DND-41 (cell line): ENCODE measurements at regions not wholly inside any gene's neighbourhood (a gene's known extent, or its start where the extent isn't known, plus 50 kb on each side); places are given as distances from the start of the nearest gene placed in this dataset.

ENCODE experiments used
- ATAC-seq: fragments of 200-7000 bp; cut with Tn5 transposase; 3 replicates; pipeline ENCODE4 v1.9.1; 2021; ENCODE audit warnings: low read depth; ENCODE audit not compliant: insufficient read depth
- DNase-seq: peaks from one replicate; pipeline ENCODE4 v3.0.0-alpha.2; 2020
- H2AFZ ChIP-seq: 2 replicates; pipeline ENCODE4 v1.6.0; 2012; ENCODE audit warnings: low read depth, low read length
- H3K27ac ChIP-seq: 2 replicates; pipeline ENCODE4 v1.5.1; 2012; ENCODE audit warnings: low read length, inconsistent platforms
- H3K27me3 ChIP-seq: fragments of 200-600 bp; sonication (generic); 2 replicates; pipeline ENCODE4 v1.6.0; 2012; ENCODE audit warnings: low read length, mild to moderate bottlenecking, inconsistent platforms; ENCODE audit not compliant: insufficient read depth, poor library complexity
- H3K36me3 ChIP-seq: 2 replicates; pipeline ENCODE4 v1.5.1; 2012; ENCODE audit warnings: low read length, inconsistent platforms; ENCODE audit not compliant: insufficient read depth
- H3K4me1 ChIP-seq: 2 replicates; pipeline ENCODE4 v1.5.1; 2012; ENCODE audit warnings: mild to moderate bottlenecking, low read length; ENCODE audit not compliant: insufficient read depth
- H3K4me2 ChIP-seq: 2 replicates; pipeline ENCODE4 v1.6.0; 2012; ENCODE audit warnings: mild to moderate bottlenecking, moderate library complexity, low read length, inconsistent platforms; ENCODE audit not compliant: insufficient read depth
- H3K4me3 ChIP-seq, 2 experiments: fragments of 200-600 bp in 1 of 2; shearing (Covaris generic) in 1 of 2; 2 replicates each; pipeline ENCODE4 v1.5.1; 2012 to 2016; ENCODE audit warnings: inconsistent platforms in 2 of 2, low read length in 2 of 2, mild to moderate bottlenecking in 2 of 2, low read depth in 1 of 2, moderate library complexity in 1 of 2
- H3K79me2 ChIP-seq: 2 replicates; pipeline ENCODE4 v1.6.0; 2012; ENCODE audit warnings: low read length, inconsistent platforms; ENCODE audit not compliant: insufficient read depth
- H3K9ac ChIP-seq: 2 replicates; pipeline ENCODE4 v1.6.0; 2012; ENCODE audit warnings: low read depth, mild to moderate bottlenecking, inconsistent platforms, low read length, moderate library complexity
- H3K9me3 ChIP-seq: 2 replicates; pipeline ENCODE4 v1.5.1; 2012; ENCODE audit warnings: low read length, moderate library complexity, mild to moderate bottlenecking, inconsistent platforms; ENCODE audit not compliant: insufficient read depth, severe bottlenecking
- H4K20me1 ChIP-seq: 2 replicates; pipeline ENCODE4 v1.6.0; 2012; ENCODE audit warnings: low read length; ENCODE audit not compliant: insufficient read depth
- EZH2 ChIP-seq: IDR thresholded peaks from 3 replicates; pipeline ENCODE4 v1.6.1; 2012; ENCODE audit warnings: borderline replicate concordance, low read depth, mild to moderate bottlenecking, moderate library complexity, low read length, inconsistent platforms; ENCODE audit not compliant: severe bottlenecking
- TF ChIP-seq, protein P1 (sequence below): IDR thresholded peaks from 2 replicates; pipeline ENCODE4 v1.5.1; 2012; ENCODE audit warnings: borderline replicate concordance, low read length, moderate library complexity, mild to moderate bottlenecking; ENCODE audit not compliant: poor library complexity, severe bottlenecking; ENCODE audit errors: extremely low read depth

DNA sequence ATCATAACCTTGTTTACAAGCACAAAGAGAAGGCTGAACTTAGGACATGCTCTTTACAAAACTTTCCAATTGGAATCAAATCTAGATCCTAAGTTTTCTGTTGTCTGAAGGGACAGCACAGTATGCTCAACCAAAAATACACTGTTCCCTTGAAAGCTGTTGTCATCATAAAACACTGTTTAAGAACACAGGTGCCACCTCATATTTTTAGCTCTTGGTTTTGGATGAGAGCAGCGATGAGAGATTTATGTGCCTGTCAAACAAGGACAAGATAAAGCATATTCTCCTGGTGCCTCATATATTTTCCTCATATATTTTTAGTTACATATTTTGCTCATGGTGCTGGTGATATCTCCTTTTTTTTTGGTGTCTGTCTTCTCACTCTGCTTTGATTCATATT is 788.4 kb downstream of the AACS start:
- no peak for ATAC-seq
- H3K4me1 ChIP-seq, result no peaks in the 10 kb centered on the region
- H4K20me1 ChIP-seq, result no peaks in the 10 kb centered on the region
- no peaks in the 10 kb centered on the region for H3K36me3 ChIP-seq
- no peak overlapping the region for H3K27ac ChIP-seq
- no peaks in the 10 kb centered on the region for H3K9me3 ChIP-seq
- no peak overlapping the region for H3K4me3 ChIP-seq
- no peak for TF ChIP-seq EZH2
- TF ChIP-seq, protein P1, sequence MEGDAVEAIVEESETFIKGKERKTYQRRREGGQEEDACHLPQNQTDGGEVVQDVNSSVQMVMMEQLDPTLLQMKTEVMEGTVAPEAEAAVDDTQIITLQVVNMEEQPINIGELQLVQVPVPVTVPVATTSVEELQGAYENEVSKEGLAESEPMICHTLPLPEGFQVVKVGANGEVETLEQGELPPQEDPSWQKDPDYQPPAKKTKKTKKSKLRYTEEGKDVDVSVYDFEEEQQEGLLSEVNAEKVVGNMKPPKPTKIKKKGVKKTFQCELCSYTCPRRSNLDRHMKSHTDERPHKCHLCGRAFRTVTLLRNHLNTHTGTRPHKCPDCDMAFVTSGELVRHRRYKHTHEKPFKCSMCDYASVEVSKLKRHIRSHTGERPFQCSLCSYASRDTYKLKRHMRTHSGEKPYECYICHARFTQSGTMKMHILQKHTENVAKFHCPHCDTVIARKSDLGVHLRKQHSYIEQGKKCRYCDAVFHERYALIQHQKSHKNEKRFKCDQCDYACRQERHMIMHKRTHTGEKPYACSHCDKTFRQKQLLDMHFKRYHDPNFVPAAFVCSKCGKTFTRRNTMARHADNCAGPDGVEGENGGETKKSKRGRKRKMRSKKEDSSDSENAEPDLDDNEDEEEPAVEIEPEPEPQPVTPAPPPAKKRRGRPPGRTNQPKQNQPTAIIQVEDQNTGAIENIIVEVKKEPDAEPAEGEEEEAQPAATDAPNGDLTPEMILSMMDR, result no peak
- H3K27me3 ChIP-seq, result no peaks in the 10 kb centered on the region
- no peak overlapping the region for H2AFZ ChIP-seq
- H3K4me2 ChIP-seq, result no peak overlapping the region
- H3K9ac ChIP-seq, result no peak overlapping the region
- no peak for DNase-seq
- H3K79me2 ChIP-seq, result no peaks in the 10 kb centered on the region

DNA sequence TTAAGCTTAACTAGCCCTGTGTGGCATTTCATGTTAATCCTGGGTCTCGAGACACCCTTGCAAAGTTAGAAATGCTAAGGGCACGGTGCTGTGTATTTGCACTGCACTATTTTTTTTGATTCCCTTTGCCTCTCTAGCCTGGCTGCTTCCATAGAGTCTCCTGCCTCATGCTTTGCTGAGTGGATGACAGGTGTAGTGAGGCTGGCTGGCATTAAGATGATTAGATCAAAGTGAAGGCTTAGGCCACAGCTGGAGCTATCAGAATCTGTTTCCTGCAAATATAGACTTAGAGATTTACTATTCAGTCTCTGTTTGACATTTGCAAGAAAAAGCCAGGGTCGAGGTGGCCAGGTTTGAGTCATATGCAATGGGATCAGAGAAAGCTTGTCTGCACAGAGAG is 791.1 kb downstream of the AACS start:
- Histone ChIP-seq H3K4me1 (no peaks in the 10 kb centered on the region), H3K27me3 (no peaks in the 10 kb centered on the region), H3K36me3 (no peaks in the 10 kb centered on the region), H3K9me3 (no peaks in the 10 kb centered on the region), H4K20me1 (no peaks in the 10 kb centered on the region), H3K79me2 (no peaks in the 10 kb centered on the region), H2AFZ (no peak overlapping the region), H3K9ac (no peak overlapping the region), H3K27ac (no peak overlapping the region), H3K4me2 (no peak overlapping the region), H3K4me3 (no peak overlapping the region)
- no peak for DNase-seq
- TF ChIP-seq EZH2, result no peak
- TF ChIP-seq, protein P1, result no peak
- no peak for ATAC-seq

DNA sequence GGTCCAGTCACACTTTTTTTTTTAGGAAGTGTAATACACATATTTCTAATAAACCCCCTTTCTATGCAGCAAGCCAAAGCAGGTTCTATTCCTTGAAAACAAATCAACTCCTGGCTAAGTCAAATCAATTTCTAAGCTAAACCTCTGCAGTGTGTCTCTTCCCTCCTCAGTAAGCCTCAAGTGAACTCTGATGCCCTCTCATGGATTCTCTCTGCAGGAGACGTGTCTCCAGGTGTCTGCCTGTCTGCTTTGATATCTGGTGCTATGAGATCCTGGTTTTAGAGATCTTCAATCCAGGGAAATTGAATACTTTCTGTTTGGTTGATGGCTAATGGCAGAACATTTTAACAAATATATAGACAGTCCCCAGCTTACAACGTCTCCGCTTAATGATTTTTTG is 791.7 kb downstream of the AACS start:
- Histone ChIP-seq H3K4me1 (no peaks in the 10 kb centered on the region), H3K27ac (no peak overlapping the region), H3K27me3 (no peaks in the 10 kb centered on the region), H2AFZ (no peak overlapping the region), H3K9ac (no peak overlapping the region), H3K79me2 (no peaks in the 10 kb centered on the region), H3K4me3 (no peak overlapping the region), H4K20me1 (no peaks in the 10 kb centered on the region), H3K9me3 (no peaks in the 10 kb centered on the region), H3K36me3 (no peaks in the 10 kb centered on the region), H3K4me2 (no peak overlapping the region)
- TF ChIP-seq, protein P1, result no peak
- no peak for TF ChIP-seq EZH2
- ATAC-seq (no peak), DNase-seq (no peak)
